ENCODE measurements at regions not wholly inside any gene's neighbourhood (a gene's known extent, or its start where the extent isn't known, plus 50 kb on each side); places are given as distances from the start of the nearest gene placed in this dataset.

- TF ChIP-seq CTCF (conservative IDR thresholded peaks at IDR 0.05 in 1 of 2, IDR thresholded peaks at IDR 0.05 in 1 of 2; ENCODE audit: low read depth in 1 of 2, low read length in 2 of 2) (no peak), EZH2 (IDR thresholded peaks at IDR 0.05; ENCODE audit: low read length, missing control alignments) (no peak)
These were observed 238.7 kb upstream of the TNRC6C start for GRCh38 chr17:77719806-77720205.
